ENCODE measurements at regions not wholly inside any gene's neighbourhood (a gene's known extent, or its start where the extent isn't known, plus 50 kb on each side); places are given as distances from the start of the nearest gene placed in this dataset.
"Not testable (repeated sequence)": the region's sequence is repeated elsewhere in the genome, so short reads cannot be mapped to it uniquely, and the experiment has no call there.

GRCh38 chr13:63517371-63517770 lies 2101.7 kb upstream of the PCDH20 start:
- DNase-seq: no peak

GRCh38 chr13:63516124-63516523 lies 2100.5 kb upstream of the PCDH20 start:
- no peak for DNase-seq

DNA sequence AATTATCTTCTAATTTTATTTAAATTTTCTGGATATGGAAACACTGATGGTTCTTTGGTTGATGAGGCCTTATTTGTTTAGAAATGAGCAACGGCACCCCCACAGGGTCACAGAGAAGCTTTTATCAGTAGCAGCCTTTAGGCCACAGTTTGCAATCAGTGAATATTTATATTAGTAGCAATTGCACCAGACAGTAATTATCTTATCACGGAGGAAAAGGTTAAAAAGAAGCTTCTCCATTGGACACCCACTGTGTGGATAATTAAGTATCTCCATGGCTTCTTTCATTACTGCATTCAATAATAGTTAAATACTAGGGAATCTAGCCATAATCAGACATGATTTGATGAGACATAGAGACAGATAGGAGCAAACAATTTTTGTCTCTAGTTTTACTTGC lies 2099.2 kb upstream of the PCDH20 start:
- DNase-seq: no peak

GRCh38 chr13:63512095-63512494 lies 2096.4 kb upstream of the PCDH20 start:
- DNase-seq: no peak

- no peak for DNase-seq
These were observed 2086.1 kb upstream of the PCDH20 start for GRCh38 chr13:63501702-63502101.

- DNase-seq: no peak
These were observed 2082.0 kb upstream of the PCDH20 start for GRCh38 chr13:63497601-63498000.

DNA sequence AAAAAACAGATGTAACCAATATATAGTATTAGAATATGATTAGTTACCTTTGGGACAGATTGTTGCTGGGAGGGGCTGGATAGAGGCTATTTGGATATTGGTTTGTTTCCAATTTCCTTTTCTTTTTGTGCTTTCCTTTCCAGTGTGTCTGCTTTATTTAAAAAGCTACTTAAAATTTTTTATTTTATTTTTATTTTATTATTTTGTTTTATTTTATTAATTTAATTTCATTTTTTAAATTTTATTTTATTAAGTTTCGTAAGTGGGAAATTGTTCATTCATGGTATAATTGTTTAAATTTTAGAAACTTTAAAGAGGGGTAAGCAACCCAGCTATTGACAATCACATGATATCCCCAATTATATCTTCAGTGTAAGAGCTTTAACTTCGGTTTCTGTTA lies 2077.0 kb upstream of the PCDH20 start:
- no peak for DNase-seq

DNA sequence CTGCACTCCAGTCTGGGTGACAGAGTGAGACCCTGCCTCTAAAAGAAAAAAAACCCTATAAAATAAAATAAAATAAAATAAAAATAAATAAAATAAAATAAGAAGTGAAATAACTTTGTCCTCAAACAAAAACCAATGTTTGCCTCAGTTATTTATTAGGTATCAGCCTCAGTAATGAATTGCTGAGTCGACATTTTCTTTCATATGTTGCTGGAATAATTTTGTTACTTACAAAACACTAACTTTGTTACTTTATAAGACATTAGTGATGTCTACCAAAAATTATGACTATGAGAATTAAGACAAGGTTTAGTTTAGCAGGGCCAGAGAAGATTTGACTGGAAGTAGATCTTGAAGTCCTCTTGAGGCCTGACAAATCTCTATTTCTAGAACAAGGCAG lies 2074.5 kb upstream of the PCDH20 start:
- DNase-seq: no peak

GRCh38 chr13:63481334-63481733 lies 2065.7 kb upstream of the PCDH20 start:
- DNase-seq: no peak

DNA sequence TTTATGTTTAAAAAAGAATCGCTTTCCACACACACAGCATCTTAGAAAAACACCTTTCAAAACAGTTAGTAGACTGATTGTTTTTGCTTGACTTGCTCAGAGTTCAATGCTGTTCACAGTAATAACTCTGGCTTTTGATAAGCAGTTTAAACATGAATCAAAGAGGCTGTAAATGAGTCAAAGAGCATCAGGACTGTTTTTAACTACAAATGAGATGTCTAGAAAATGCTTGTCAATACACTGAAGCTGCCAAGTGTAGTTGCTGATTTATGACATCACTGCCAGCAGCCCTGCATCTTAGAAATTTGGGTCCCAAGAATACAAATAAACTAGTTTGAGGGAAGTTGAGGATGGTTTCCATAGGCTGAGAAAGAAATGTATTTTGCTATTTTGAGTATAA lies 2057.1 kb upstream of the PCDH20 start:
- DNase-seq: no peak

DNA sequence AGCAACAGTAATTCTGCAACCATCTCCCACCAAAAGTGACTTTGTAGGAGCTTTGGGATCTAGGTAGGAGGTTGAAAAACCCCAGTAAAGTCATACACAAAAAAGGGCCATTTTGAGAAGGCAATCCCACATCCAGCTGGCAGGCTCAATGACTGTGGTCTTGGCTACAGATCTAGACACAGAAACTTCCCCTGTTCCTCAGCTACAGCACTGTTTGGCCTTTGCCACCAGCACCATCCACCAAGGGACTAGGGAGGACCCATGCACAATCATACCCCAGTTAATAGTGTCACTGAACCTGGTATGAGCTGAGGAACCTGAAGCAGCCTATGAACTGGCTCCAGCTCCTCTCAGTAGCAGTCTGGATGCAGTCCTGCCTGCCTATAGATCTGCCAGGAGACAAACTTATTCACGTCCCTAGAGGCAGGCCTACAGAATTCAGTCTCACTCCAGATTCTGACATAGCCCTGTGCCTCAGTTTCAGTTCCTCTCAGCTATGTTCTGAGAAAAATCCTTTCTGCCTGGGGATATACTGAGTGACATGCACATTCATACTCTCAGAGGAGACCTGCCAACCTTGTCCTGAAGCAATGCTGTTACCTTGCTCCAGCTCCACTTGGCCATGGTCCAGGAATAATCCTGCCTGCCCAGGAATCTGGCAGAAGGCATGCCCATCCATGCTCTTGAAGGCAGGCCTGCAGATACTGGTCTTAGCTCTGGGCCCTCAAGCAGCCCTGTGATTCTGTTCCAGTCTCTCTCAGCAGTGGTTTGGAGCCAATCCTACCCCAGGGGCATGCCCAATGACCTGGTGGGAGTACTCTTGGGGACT lies 2048.3 kb upstream of the PCDH20 start:
- no peak for DNase-seq

DNA sequence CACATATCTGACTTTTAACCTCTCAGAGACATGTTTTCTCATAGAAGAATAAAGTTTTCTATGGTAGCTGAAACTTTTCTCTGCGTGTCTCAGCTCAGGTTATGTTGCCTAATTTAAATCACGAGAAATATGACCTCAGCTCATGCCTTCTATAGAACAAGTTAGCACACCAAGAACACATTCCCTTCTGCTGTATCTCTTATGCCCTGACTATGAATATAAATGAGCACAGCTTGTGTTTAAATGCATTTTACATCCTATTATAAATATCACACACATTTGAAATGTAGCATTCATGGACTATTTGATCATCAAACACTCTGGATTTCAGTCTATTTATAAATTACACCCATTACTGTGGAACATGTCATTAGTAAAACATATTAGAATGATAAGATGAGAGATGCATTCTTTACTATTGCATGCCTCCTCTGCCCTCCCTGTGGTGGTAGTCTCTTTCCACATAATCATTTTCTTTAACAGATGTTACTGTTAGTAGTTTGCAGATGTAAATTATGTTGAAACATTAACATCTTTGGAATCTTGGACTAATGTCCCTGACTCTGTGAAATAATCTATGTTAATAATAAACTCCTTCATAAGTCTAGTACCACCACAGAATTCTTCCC lies 2044.9 kb upstream of the PCDH20 start:
- no peak for DNase-seq

GRCh38 chr13:63457186-63457585 lies 2041.5 kb upstream of the PCDH20 start:
- no peak for DNase-seq

DNA sequence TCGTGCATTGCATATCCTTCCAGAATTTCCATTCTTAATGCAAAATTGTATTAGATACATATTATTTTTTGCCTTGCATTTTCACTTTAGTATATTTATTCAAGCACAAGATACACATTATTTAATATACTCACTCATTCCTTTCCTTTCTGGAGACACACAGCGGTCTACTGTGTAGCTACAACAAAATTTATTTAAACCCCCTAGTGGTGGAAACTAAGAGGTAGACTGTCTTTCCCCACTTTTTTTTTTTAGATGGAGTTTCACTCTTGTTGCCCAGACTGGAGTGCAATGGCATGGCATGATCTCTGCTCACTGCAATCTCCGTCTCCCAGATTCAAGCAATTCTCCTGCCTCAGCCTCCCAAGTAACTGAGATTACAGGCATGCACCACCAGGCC lies 2040.3 kb upstream of the PCDH20 start:
- no peak for DNase-seq

- no peak for DNase-seq
These were observed 2033.9 kb upstream of the PCDH20 start for GRCh38 chr13:63449550-63449949.

- no peak for DNase-seq
These were observed 2033.0 kb upstream of the PCDH20 start for GRCh38 chr13:63448692-63449091.

DNA sequence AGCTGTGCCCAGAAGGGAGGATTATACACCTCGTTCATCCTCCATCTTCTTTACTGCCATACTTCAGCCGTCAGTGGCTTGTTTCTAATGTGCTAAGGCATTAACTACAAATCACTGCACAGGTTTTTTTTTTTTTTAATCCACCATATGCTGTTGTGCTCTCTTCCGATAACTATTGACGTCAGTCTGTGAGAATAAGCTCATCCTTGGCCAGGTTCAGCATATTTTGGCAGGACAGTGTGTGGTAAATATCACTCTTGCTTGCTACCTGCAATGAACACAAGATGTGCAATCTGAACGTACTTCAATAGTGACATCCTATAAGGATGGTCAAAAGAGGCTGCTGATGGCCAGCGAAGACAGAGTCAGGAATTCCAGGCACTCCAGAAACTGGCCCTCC lies 2030.7 kb upstream of the PCDH20 start:
- no peak for DNase-seq

DNA sequence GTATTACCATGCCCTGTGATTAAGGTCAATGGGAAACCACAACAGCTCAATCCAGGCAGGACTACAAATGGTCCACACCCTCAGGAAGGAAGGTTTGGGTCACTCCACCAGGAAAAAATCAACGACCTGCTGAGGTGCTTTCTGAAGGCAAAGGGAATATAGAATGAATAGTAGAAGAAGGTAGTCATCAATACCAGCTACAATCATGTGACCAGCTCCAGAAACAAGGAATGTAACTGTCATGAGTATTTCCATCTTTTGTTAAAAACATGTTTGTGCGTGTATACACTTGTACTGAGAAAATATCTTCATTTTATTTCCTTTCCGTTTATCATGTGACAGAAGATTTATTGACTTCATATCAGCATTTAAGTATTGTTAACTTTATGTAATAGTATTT lies 2028.6 kb upstream of the PCDH20 start:
- not testable (repeated sequence) for DNase-seq

DNA sequence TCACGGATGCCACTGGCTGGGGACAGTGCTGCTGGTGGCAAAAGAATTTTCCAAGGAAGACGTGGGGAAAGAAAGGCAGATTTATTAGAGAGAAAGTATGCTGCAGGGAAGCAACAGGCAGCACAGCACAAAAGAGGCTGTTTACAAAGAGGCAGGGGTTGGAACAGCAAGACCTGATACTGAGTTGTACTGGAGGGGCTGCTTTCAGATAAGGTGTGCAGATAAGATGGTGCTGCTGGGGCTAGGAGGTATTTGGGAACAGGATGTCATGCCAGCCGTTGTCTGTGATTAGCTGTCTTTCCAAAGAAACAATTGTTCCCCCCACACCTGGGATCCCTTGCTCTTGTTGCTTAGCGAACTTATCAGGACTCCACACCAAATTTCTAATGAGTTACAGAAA lies 2023.3 kb upstream of the PCDH20 start:
- DNase-seq: no peak

GRCh38 chr13:63436325-63436668 lies 2020.6 kb upstream of the PCDH20 start:
- no peak for DNase-seq

- DNase-seq: no peak
These were observed 2020.1 kb upstream of the PCDH20 start for GRCh38 chr13:63435667-63436324.

DNA sequence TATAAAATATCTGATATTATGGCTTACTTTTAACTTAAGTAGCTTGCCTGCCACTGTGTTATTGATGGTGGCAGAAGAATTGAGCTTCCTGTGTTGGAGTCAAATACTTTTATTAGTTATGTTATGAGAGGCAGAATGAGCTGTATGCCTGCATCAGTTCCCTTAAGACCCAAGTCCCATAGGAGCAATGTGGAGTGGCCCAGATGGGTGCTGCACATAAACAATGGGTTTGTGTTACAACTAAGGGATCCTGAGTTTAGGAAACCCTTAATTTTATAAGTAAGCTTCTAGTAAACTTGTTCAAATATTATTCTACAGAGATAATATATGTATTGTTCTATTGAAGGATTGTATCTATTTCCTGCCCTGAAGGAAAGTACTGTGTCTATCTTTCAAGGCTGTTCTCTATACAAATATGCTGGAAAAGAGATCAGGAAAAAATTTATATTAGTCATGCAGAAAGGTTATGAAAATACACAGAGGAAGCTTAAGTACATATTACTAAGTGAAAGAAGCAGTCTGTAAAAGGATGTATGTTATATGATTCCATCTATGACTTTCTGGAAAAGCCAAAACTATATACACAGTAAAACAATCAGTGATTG lies 2018.0 kb upstream of the PCDH20 start:
- no peak for DNase-seq

GRCh38 chr13:63427170-63427569 lies 2011.5 kb upstream of the PCDH20 start:
- DNase-seq: no peak

DNA sequence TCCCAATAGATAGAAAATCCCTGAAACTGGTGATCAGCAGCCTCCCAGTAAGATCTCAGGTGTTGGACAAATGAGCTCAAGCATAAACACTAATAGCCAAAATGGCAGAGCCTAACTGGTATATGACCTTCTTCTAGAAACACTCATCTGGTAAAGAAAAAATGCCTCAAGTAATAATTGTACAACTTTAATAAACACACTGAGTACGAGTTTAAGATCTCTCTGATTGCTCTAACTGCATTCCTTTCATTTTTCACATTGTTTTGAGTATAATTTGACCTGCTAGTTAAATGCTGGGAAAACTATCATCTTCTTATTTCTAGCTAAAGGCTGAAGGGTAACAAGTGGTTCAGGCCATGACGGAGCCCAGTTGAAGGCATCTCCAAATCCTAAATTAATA lies 2009.5 kb upstream of the PCDH20 start:
- no peak for DNase-seq
